ENCODE measurements at regions not wholly inside any gene's neighbourhood (a gene's known extent, or its start where the extent isn't known, plus 50 kb on each side); places are given as distances from the start of the nearest gene placed in this dataset.

GRCh38 chr5:92470770-92471169 is 1087.7 kb upstream of the ARRDC3 start:
- no peak overlapping the region for H3K4me3 ChIP-seq (ENCODE audit: control insufficient read depth, low read depth, low read length)
- no peak for DNase-seq (ENCODE audit: low read depth)
- TF ChIP-seq CTCF (IDR thresholded peaks at IDR 0.05; ENCODE audit: control insufficient read depth, insufficient read depth, low read depth, low read length, missing control alignments) = no peak

- no peak for DNase-seq (ENCODE audit: low read depth)
- H3K4me3 ChIP-seq (ENCODE audit: control insufficient read depth, low read depth, low read length) = no peak overlapping the region
- TF ChIP-seq CTCF (IDR thresholded peaks at IDR 0.05; ENCODE audit: control insufficient read depth, insufficient read depth, low read depth, low read length, missing control alignments) = no peak
These were observed 1085.2 kb upstream of the ARRDC3 start for GRCh38 chr5:92468295-92468694.

- DNase-seq (ENCODE audit: low read depth) = no peak
- H3K4me3 ChIP-seq (ENCODE audit: control insufficient read depth, low read depth, low read length) = no peak overlapping the region
- no peak for TF ChIP-seq CTCF (IDR thresholded peaks at IDR 0.05; ENCODE audit: control insufficient read depth, insufficient read depth, low read depth, low read length, missing control alignments)
These were observed 1084.6 kb upstream of the ARRDC3 start for GRCh38 chr5:92467695-92468094.

- H3K4me3 ChIP-seq (ENCODE audit: control insufficient read depth, low read depth, low read length) = no peak overlapping the region
- TF ChIP-seq CTCF (IDR thresholded peaks at IDR 0.05; ENCODE audit: control insufficient read depth, insufficient read depth, low read depth, low read length, missing control alignments) = no peak
- DNase-seq (ENCODE audit: low read depth) = no peak
These were observed 1077.4 kb upstream of the ARRDC3 start for GRCh38 chr5:92460505-92460904.

GRCh38 chr5:92459654-92460053 is 1076.5 kb upstream of the ARRDC3 start:
- no peak for TF ChIP-seq CTCF (IDR thresholded peaks at IDR 0.05; ENCODE audit: control insufficient read depth, insufficient read depth, low read depth, low read length, missing control alignments)
- H3K4me3 ChIP-seq (ENCODE audit: control insufficient read depth, low read depth, low read length) = no peak overlapping the region
- no peak for DNase-seq (ENCODE audit: low read depth)

GRCh38 chr5:92455011-92455410 is 1071.9 kb upstream of the ARRDC3 start:
- no peak overlapping the region for H3K4me3 ChIP-seq (ENCODE audit: control insufficient read depth, low read depth, low read length)
- no peak for DNase-seq (ENCODE audit: low read depth)
- TF ChIP-seq CTCF (IDR thresholded peaks at IDR 0.05; ENCODE audit: control insufficient read depth, insufficient read depth, low read depth, low read length, missing control alignments) = no peak

- no peak overlapping the region for H3K4me3 ChIP-seq (ENCODE audit: control insufficient read depth, low read depth, low read length)
- DNase-seq (ENCODE audit: low read depth) = no peak
- TF ChIP-seq CTCF (IDR thresholded peaks at IDR 0.05; ENCODE audit: control insufficient read depth, insufficient read depth, low read depth, low read length, missing control alignments) = no peak
These were observed 1061.8 kb upstream of the ARRDC3 start for GRCh38 chr5:92444888-92445287.

Measured in AG09309 (cell line).